VCaP (cell line): ENCODE measurements at regions not wholly inside any gene's neighbourhood (a gene's known extent, or its start where the extent isn't known, plus 50 kb on each side); places are given as distances from the start of the nearest gene placed in this dataset.

ENCODE experiments used
- H3K27ac ChIP-seq: fragments of 450-650 bp; 2 replicates; pipeline ENCODE4 v1.5.1; 2017
- CTCF ChIP-seq: fragments of 450-650 bp; conservative IDR thresholded peaks from 2 replicates; pipeline ENCODE4 v1.5.1; 2017; ENCODE audit warnings: mild to moderate bottlenecking, moderate library complexity

GRCh38 chr5:173672166-173672565 is 55.7 kb upstream of the BOD1 start:
- no peak overlapping the region for H3K27ac ChIP-seq
- no peak for TF ChIP-seq CTCF

- no peak for TF ChIP-seq CTCF
- no peak overlapping the region for H3K27ac ChIP-seq
Observed at GRCh38 chr5:173672891-173673290, 56.4 kb upstream of the BOD1 start.

- no peak for TF ChIP-seq CTCF
- H3K27ac ChIP-seq = no peak overlapping the region
Observed at GRCh38 chr5:173673295-173674101, 57.0 kb upstream of the BOD1 start.

- H3K27ac ChIP-seq = no peak overlapping the region
Observed at GRCh38 chr5:173675287-173675996, 59.0 kb upstream of the BOD1 start.

GRCh38 chr5:173676375-173676774 is 59.9 kb upstream of the BOD1 start:
- H3K27ac ChIP-seq = no peak overlapping the region
- no peak for TF ChIP-seq CTCF

More at GRCh38 chr5:173675287-173675996, 59.0 kb upstream of the BOD1 start:
- no peak for TF ChIP-seq CTCF

DNA sequence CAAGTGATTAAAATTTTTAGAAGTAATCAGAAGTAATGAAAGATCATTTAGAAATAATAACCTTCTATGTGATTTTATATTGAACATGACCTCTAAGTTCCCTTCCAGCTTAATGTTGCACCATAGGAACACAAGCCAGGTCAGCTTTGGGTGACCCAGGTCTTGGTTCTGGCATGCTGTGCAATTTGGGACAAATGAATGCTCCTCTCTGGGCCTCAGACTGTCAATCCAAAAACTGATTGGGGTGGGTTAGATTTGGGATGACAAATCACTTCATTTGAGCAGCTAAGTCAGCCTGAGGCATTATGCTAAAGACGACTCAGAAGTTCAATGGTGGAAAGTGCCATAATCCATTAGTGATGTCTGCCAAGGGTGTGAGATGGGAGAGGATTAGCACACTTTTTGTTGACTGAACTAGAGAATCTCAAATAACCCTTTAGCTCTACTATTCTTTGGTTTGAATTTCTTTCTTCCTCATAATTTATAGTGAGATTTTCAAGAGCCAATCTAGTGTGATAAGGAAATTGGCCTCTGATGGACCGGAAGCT is 60.7 kb upstream of the BOD1 start:
- H3K27ac ChIP-seq = no peak overlapping the region
- TF ChIP-seq CTCF = no peak

DNA sequence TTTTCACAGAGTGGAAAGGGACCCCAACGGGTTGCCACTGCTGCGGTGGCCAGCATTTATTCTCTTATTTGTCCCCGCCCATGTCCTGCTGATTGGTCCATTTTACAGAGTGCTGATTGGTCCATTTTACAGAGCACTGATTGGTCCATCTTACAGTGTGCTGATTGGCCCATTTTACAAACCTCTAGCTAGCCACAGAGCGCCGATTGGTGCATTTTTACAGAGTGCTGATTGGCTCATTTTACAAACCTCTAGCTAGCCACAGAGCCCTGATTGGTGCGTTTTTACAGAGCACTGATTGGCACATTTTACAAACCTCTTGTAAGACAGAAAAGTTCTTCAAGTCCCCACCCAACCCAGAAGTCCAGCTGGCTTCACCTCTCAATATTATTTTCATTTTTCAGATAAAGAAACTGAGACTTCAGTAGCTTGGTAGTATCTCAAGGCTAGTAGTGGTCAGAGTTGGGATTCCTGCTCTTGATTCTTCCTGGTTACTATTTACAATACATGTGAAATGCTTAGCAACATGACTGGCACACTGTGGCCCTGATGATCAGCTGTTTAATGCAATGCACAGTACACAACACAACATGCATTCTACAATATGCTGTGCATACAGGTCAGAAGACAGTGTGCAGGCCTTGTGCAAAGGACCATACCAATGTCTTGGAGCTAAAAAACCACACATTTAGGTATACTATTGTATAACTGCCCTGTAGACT is 63.6 kb upstream of the BOD1 start:
- no peak overlapping the region for H3K27ac ChIP-seq

More for the DNA sequence above, 63.6 kb upstream of the BOD1 start:
- no peak for TF ChIP-seq CTCF
